ENCODE measurements at regions not wholly inside any gene's neighbourhood (a gene's known extent, or its start where the extent isn't known, plus 50 kb on each side); places are given as distances from the start of the nearest gene placed in this dataset.

- TF ChIP-seq GATA2 (CRISPR knock-in tag; IDR thresholded peaks at IDR 0.05) = no peak
- no peak for TF ChIP-seq IRF3 (IDR thresholded peaks at IDR 0.05; ENCODE audit: low read depth, low read length)
- no peak for TF ChIP-seq EP300 (IDR thresholded peaks at IDR 0.05; ENCODE audit: borderline replicate concordance in 1 of 2, low read depth in 1 of 2, low read length in 1 of 2)
- no peak for TF ChIP-seq SIN3A (IDR thresholded peaks at IDR 0.05; ENCODE audit: borderline replicate concordance, low read depth, low read length)
- no peak for TF ChIP-seq RCOR1 (IDR thresholded peaks at IDR 0.05; ENCODE audit: low read length)
- no peak for TF ChIP-seq JUND (IDR thresholded peaks at IDR 0.05)
- no peak for TF ChIP-seq TCF12 (IDR thresholded peaks at IDR 0.05)
- no peak for TF ChIP-seq CTCF (IDR thresholded peaks at IDR 0.05)
- TF ChIP-seq TAF1 (IDR thresholded peaks at IDR 0.05; ENCODE audit: borderline replicate concordance, low read depth, low read length) = no peak
- no peak for TF ChIP-seq RXRA (IDR thresholded peaks at IDR 0.05; ENCODE audit: borderline replicate concordance, low read depth)
- TF ChIP-seq SMC3 (IDR thresholded peaks at IDR 0.05; ENCODE audit: low read depth, low read length) = no peak
- no peak for TF ChIP-seq ZBTB33 (IDR thresholded peaks at IDR 0.05; ENCODE audit: borderline replicate concordance, low read depth)
- TF ChIP-seq TEAD4 (IDR thresholded peaks at IDR 0.05; ENCODE audit: borderline replicate concordance, insufficient read depth) = no peak
- no peak for TF ChIP-seq YY1 (IDR thresholded peaks at IDR 0.05; ENCODE audit: low read depth)
- no peak for TF ChIP-seq USF1 (IDR thresholded peaks at IDR 0.05; ENCODE audit: borderline replicate concordance, low read depth)
- no peak for TF ChIP-seq GABPA (IDR thresholded peaks at IDR 0.05; ENCODE audit: low read depth)
- no peak for TF ChIP-seq MEF2A (IDR thresholded peaks at IDR 0.05; ENCODE audit: borderline replicate concordance, low read depth)
- Histone ChIP-seq H4K20me1 (ENCODE audit: insufficient read depth) (no peaks in the 10 kb centered on the region), H3K4me2 (no peak overlapping the region), H3K9me3 (peaks cover 3% of the 10 kb centered on the region; the same call in 1 of the 2 replicates), H3K27ac (ENCODE audit: low read depth in 2 of 2, low read length in 1 of 2) (peak overlapping the region; percentile 72 to 75; a peak in 3 of 4 replicates), H3K79me2 (ENCODE audit: insufficient read depth) (no peaks in the 10 kb centered on the region), H3K4me1 (ENCODE audit: control insufficient read depth in 1 of 2, insufficient read depth in 2 of 2, low read depth in 1 of 2, low read length in 1 of 2) (peaks cover 19 to 38% of the 10 kb centered on the region in 2 experiments; a peak in 3 of 4 replicates), H3F3A (replicated peaks; ENCODE audit: insufficient read depth) (peaks cover 22% of the 10 kb centered on the region), H3K36me3 (replicated peaks in 1 of 2; ENCODE audit: control insufficient read depth in 1 of 2, insufficient read depth in 2 of 2, low read length in 1 of 2) (peaks cover 0 to 17% of the 10 kb centered on the region in 2 experiments), H3K27me3 (ENCODE audit: insufficient read depth) (no peaks in the 10 kb centered on the region), H3K9me2 (no peaks in the 10 kb centered on the region), H3K4me3 (ENCODE audit: low read depth in 2 of 2, low read length in 1 of 2) (no peak overlapping the region), H2AFZ (ENCODE audit: low read depth) (0 out of 2 replicates have a peak overlapping the region, but pooled peaks have one; percentile 2), H3K9ac (no peak overlapping the region)
- CTCF ChIA-PET = interaction anchor here (1.4 to 1.9 kb wide), 2 partner anchors 8 to 290 kb away, joined by 4 to 5 read pairs; no protein-coding TSS in a partner anchor
- DNase-seq = no peak
- WGBS (ENCODE audit: low lambda C conversion rate) = 83% methylated on average over 5 of the region's 5 CpGs
- POLR2A ChIA-PET = no interaction called here
Measured at GRCh38 chr3:106827515-106828213, 549.6 kb upstream of the CCDC54 start.

Measured in SK-N-SH (cell line).